ENCODE measurements at regions not wholly inside any gene's neighbourhood (a gene's known extent, or its start where the extent isn't known, plus 50 kb on each side); places are given as distances from the start of the nearest gene placed in this dataset.

- no peak for DNase-seq (ENCODE audit: low spot score in 2 of 2)
- 94% methylated on average over 8 of the region's 8 CpGs for WGBS
Measured at GRCh38 chr15:27672537-27672936, 426.6 kb downstream of the OCA2 start.

GRCh38 chr15:27671819-27672437 is 427.2 kb downstream of the OCA2 start:
- no peaks in the 10 kb centered on the region for H3K27me3 ChIP-seq
- no peaks in the 10 kb centered on the region for H3K36me3 ChIP-seq
- WGBS: 65% methylated on average over 12 of the region's 13 CpGs
- TF ChIP-seq EP300 (IDR thresholded peaks at IDR 0.05) (no peak), CTCF (IDR thresholded peaks at IDR 0.05) (no peak), POLR2AphosphoS5 (IDR thresholded peaks at IDR 0.05) (no peak), POLR2A (IDR thresholded peaks at IDR 0.05) (no peak)
- H3K4me1 ChIP-seq: no peaks in the 10 kb centered on the region
- H3K4me3 ChIP-seq: no peak overlapping the region
- H3K9me3 ChIP-seq: no peaks in the 10 kb centered on the region
- no peak for DNase-seq (ENCODE audit: low spot score in 2 of 2)
- no peak overlapping the region for H3K27ac ChIP-seq

More at GRCh38 chr15:27672537-27672936, 426.6 kb downstream of the OCA2 start:
- H3K9me3 ChIP-seq: no peaks in the 10 kb centered on the region
- no peak overlapping the region for H3K4me3 ChIP-seq
- H3K36me3 ChIP-seq: no peaks in the 10 kb centered on the region
- no peak for TF ChIP-seq EP300 (IDR thresholded peaks at IDR 0.05)
- no peak for TF ChIP-seq POLR2AphosphoS5 (IDR thresholded peaks at IDR 0.05)
- TF ChIP-seq POLR2A (IDR thresholded peaks at IDR 0.05): no peak
- no peak for TF ChIP-seq CTCF (IDR thresholded peaks at IDR 0.05)
- H3K27me3 ChIP-seq: no peaks in the 10 kb centered on the region
- H3K4me1 ChIP-seq: no peaks in the 10 kb centered on the region
- H3K27ac ChIP-seq: no peak overlapping the region

- Histone ChIP-seq H3K9me3 (no peaks in the 10 kb centered on the region), H3K4me3 (no peak overlapping the region), H3K27me3 (no peaks in the 10 kb centered on the region), H3K4me1 (no peaks in the 10 kb centered on the region), H3K27ac (no peak overlapping the region), H3K36me3 (no peaks in the 10 kb centered on the region)
- TF ChIP-seq POLR2A (IDR thresholded peaks at IDR 0.05): no peak
- DNase-seq (ENCODE audit: low spot score in 2 of 2): no peak
- WGBS: 63% methylated on average over 10 of the region's 11 CpGs
Measured at GRCh38 chr15:27670486-27671209, 428.5 kb downstream of the OCA2 start.

GRCh38 chr15:27669641-27670040 is 429.5 kb downstream of the OCA2 start:
- WGBS: 94% methylated on average over 10 of the region's 10 CpGs
- Histone ChIP-seq H3K4me3 (no peak overlapping the region), H3K36me3 (no peaks in the 10 kb centered on the region), H3K27me3 (no peaks in the 10 kb centered on the region), H3K9me3 (no peaks in the 10 kb centered on the region), H3K27ac (no peak overlapping the region), H3K4me1 (no peaks in the 10 kb centered on the region)
- DNase-seq (ENCODE audit: low spot score in 2 of 2): no peak
- no peak for TF ChIP-seq EP300 (IDR thresholded peaks at IDR 0.05)
- TF ChIP-seq POLR2A (IDR thresholded peaks at IDR 0.05): no peak
- TF ChIP-seq POLR2AphosphoS5 (IDR thresholded peaks at IDR 0.05): no peak
- no peak for TF ChIP-seq CTCF (IDR thresholded peaks at IDR 0.05)

- H3K4me1 ChIP-seq: no peaks in the 10 kb centered on the region
- H3K27ac ChIP-seq: no peak overlapping the region
- H3K4me3 ChIP-seq: no peak overlapping the region
- no peak for DNase-seq (ENCODE audit: low spot score in 2 of 2)
- no peak for TF ChIP-seq POLR2A (IDR thresholded peaks at IDR 0.05)
- TF ChIP-seq POLR2AphosphoS5 (IDR thresholded peaks at IDR 0.05): no peak
- TF ChIP-seq EP300 (IDR thresholded peaks at IDR 0.05): no peak
- no peak for TF ChIP-seq CTCF (IDR thresholded peaks at IDR 0.05)
- no peaks in the 10 kb centered on the region for H3K27me3 ChIP-seq
- no peaks in the 10 kb centered on the region for H3K9me3 ChIP-seq
- H3K36me3 ChIP-seq: no peaks in the 10 kb centered on the region
- WGBS: 91% methylated on average over 9 of the region's 9 CpGs
Measured at GRCh38 chr15:27668471-27669220, 430.5 kb downstream of the OCA2 start.

Measured in suprapubic skin (tissue), 4 donors.